ENCODE measurements at regions not wholly inside any gene's neighbourhood (a gene's known extent, or its start where the extent isn't known, plus 50 kb on each side); places are given as distances from the start of the nearest gene placed in this dataset.

DNA sequence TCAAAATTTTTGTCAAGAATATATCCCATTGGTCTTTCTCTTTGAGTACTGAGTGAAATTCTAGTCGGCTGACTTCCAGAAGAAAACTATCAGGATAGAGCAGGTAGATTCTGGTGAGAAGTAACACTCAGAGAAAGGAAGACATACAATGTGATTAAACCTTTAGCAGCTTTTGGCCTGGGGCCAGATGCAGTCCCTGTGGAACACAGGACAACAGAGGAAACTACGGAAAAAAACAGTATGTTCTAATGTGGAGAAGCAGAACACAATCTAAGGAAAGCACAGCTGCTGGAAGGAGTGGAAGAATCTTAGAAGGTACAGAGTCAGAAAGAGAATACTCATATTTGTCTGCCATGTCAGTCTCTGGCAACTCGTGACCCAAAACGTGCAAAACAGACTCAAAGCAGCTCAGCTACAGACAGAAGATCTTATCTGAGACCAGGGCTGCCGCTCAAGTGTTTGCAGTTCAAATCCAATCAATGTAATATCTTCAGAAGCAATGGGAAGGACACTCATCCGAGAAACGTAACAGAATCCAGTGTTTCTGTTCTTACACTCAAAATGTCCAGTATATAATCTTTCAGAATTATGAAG, 283.8 kb downstream of the MRPL39 start:
- Histone ChIP-seq H3K4me1 (ENCODE audit: control insufficient read depth in 2 of 2, insufficient read depth in 2 of 2, low read length in 2 of 2) (no peaks in the 10 kb centered on the region), H3K9ac (ENCODE audit: low read depth in 1 of 2, low read length in 2 of 2) (no peak overlapping the region), H3K9me3 (ENCODE audit: control insufficient read depth in 2 of 2, low read length in 2 of 2) (no peaks in the 10 kb centered on the region)

DNA sequence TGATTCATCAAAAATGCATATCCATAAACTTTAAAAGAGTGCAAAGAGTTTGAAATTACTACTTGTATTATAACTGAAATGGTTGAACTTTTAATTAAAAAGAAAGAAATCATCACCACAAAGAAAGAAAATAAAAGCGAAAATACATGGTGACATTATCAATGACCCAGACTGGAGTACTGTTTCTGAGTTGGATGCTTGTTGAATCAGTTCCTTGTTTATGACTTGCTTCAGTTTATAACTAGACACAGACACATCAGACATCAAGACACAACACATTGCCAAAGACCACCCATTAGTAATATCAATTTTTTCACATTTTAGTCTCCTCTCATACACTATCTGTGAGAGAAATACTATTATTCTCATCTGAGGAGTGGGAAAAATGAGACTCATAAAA, 293.0 kb downstream of the MRPL39 start:
- no peaks in the 10 kb centered on the region for H3K9me3 ChIP-seq (ENCODE audit: control insufficient read depth in 2 of 2, low read length in 2 of 2)
- H3K9ac ChIP-seq (ENCODE audit: low read depth in 1 of 2, low read length in 2 of 2), result no peak overlapping the region
- H3K27me3 ChIP-seq (ENCODE audit: control insufficient read depth in 2 of 2, insufficient read depth in 2 of 2, low read length in 2 of 2), result no peaks in the 10 kb centered on the region
- no peaks in the 10 kb centered on the region for H3K4me1 ChIP-seq (ENCODE audit: control insufficient read depth in 2 of 2, insufficient read depth in 2 of 2, low read length in 2 of 2)
- H3K4me3 ChIP-seq (ENCODE audit: low read length in 2 of 2), result no peak overlapping the region
- no peak overlapping the region for H3K27ac ChIP-seq (ENCODE audit: low read depth in 2 of 2, low read length in 2 of 2)
- H3K36me3 ChIP-seq (ENCODE audit: control insufficient read depth in 2 of 2, insufficient read depth in 2 of 2, low read length in 2 of 2), result no peaks in the 10 kb centered on the region

More for the DNA sequence above, 283.8 kb downstream of the MRPL39 start:
- Histone ChIP-seq H3K36me3 (ENCODE audit: control insufficient read depth in 2 of 2, insufficient read depth in 2 of 2, low read length in 2 of 2) (no peaks in the 10 kb centered on the region), H3K27ac (ENCODE audit: low read depth in 2 of 2, low read length in 2 of 2) (no peak overlapping the region), H3K27me3 (ENCODE audit: control insufficient read depth in 2 of 2, insufficient read depth in 2 of 2, low read length in 2 of 2) (no peaks in the 10 kb centered on the region), H3K4me3 (ENCODE audit: low read length in 2 of 2) (no peak overlapping the region)

DNA sequence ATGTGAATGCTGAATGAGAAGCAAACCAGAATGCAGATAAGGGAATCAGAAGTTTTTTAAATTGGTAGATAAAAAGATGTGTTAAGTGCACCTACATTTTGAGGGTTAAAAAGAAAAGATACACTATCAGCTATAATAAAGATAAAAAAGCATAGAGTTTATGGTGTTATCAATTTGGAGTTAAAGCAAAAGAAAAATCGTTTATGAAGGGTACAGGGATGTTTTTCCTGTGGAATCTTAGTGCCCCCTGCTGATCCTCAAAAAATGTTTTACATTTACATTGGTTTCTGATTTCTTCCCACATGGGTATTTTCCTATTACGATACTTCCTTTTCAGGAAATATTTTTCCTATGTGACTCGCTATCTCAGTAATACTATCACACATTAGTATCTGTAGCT, 293.5 kb downstream of the MRPL39 start:
- H3K4me1 ChIP-seq (ENCODE audit: control insufficient read depth in 2 of 2, insufficient read depth in 2 of 2, low read length in 2 of 2), result no peaks in the 10 kb centered on the region
- H3K36me3 ChIP-seq (ENCODE audit: control insufficient read depth in 2 of 2, insufficient read depth in 2 of 2, low read length in 2 of 2), result no peaks in the 10 kb centered on the region
- peaks cover 0 to 3% of the 10 kb centered on the region in 2 donors for H3K9me3 ChIP-seq (ENCODE audit: control insufficient read depth in 2 of 2, low read length in 2 of 2)
- H3K27ac ChIP-seq (ENCODE audit: low read depth in 2 of 2, low read length in 2 of 2), result no peak overlapping the region
- H3K27me3 ChIP-seq (ENCODE audit: control insufficient read depth in 2 of 2, insufficient read depth in 2 of 2, low read length in 2 of 2), result no peaks in the 10 kb centered on the region
- no peak overlapping the region for H3K9ac ChIP-seq (ENCODE audit: low read depth in 1 of 2, low read length in 2 of 2)
- no peak overlapping the region for H3K4me3 ChIP-seq (ENCODE audit: low read length in 2 of 2)

DNA sequence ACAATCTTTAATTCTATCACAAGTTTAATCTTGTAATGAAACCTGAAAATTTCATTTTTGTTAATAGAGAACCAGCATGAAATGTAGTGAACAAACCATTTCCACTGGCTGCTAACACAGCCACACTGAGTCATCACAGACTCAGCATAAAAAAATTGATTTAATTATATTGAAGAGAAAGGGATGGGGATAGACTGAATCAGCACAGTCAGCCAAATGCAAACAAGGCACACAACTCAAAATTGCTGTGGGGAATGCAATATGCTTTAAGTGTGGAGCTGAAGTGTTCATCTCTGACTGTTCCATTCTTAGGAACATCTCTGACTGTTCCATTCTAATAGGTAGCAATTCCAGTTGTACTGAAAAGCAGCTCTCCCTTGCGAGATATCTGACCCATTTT, 299.8 kb downstream of the MRPL39 start:
- peaks cover 0 to 7% of the 10 kb centered on the region in 2 donors for H3K9me3 ChIP-seq (ENCODE audit: control insufficient read depth in 2 of 2, low read length in 2 of 2)
- no peaks in the 10 kb centered on the region for H3K36me3 ChIP-seq (ENCODE audit: control insufficient read depth in 2 of 2, insufficient read depth in 2 of 2, low read length in 2 of 2)

DNA sequence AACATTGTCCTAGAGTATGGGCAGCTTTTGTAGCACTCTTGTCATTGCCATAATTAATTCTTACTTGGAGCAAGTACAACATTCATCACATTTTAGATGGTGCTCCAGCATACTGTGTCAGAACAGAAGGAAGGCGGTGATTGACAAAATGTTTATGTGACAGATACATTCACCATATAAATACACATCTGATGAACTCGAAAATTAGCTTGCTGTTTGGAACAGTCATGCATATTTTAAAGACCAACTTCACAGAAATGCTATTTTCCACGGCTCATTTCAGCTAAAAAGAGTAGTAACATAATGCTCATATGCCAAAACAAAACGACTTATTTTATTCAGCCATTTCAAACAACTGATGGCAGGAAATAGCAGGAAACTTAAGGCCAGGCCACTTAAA, 302.7 kb downstream of the MRPL39 start:
- H3K27me3 ChIP-seq (ENCODE audit: control insufficient read depth in 2 of 2, insufficient read depth in 2 of 2, low read length in 2 of 2), result no peaks in the 10 kb centered on the region
- peaks cover 0 to 7% of the 10 kb centered on the region in 2 donors for H3K9me3 ChIP-seq (ENCODE audit: control insufficient read depth in 2 of 2, low read length in 2 of 2)
- no peaks in the 10 kb centered on the region for H3K36me3 ChIP-seq (ENCODE audit: control insufficient read depth in 2 of 2, insufficient read depth in 2 of 2, low read length in 2 of 2)
- H3K4me3 ChIP-seq (ENCODE audit: low read length in 2 of 2), result no peak overlapping the region
- no peak overlapping the region for H3K27ac ChIP-seq (ENCODE audit: low read depth in 2 of 2, low read length in 2 of 2)
- no peak overlapping the region for H3K9ac ChIP-seq (ENCODE audit: low read depth in 1 of 2, low read length in 2 of 2)
- H3K4me1 ChIP-seq (ENCODE audit: control insufficient read depth in 2 of 2, insufficient read depth in 2 of 2, low read length in 2 of 2), result no peaks in the 10 kb centered on the region

More for the DNA sequence above, 299.8 kb downstream of the MRPL39 start:
- Histone ChIP-seq H3K9ac (ENCODE audit: low read depth in 1 of 2, low read length in 2 of 2) (no peak overlapping the region), H3K27ac (ENCODE audit: low read depth in 2 of 2, low read length in 2 of 2) (no peak overlapping the region), H3K4me1 (ENCODE audit: control insufficient read depth in 2 of 2, insufficient read depth in 2 of 2, low read length in 2 of 2) (no peaks in the 10 kb centered on the region), H3K4me3 (ENCODE audit: low read length in 2 of 2) (no peak overlapping the region), H3K27me3 (ENCODE audit: control insufficient read depth in 2 of 2, insufficient read depth in 2 of 2, low read length in 2 of 2) (no peaks in the 10 kb centered on the region)

DNA sequence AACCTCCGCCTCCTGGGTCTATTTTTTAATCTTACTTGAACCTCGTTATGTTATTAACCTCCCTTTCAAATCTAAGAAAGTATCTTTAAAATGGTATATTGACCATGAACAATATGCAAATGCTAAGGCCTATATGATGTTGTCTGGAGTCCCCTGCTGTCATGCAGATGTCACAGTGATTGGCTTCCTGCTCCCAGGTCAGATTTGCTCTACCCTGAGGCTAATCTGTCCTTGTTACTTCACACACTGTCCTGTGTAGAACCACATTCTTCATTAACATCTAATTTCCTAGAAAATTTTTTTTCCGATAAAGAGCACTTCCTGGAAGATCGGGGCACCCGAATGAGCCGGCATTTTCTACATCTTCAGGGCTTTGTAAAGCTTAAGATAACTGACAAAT, 306.6 kb downstream of the MRPL39 start:
- H3K36me3 ChIP-seq (ENCODE audit: control insufficient read depth in 2 of 2, insufficient read depth in 2 of 2, low read length in 2 of 2), result no peaks in the 10 kb centered on the region
- H3K27ac ChIP-seq (ENCODE audit: low read depth in 2 of 2, low read length in 2 of 2), result no peak overlapping the region
- H3K4me3 ChIP-seq (ENCODE audit: low read length in 2 of 2), result no peak overlapping the region
- no peak overlapping the region for H3K9ac ChIP-seq (ENCODE audit: low read depth in 1 of 2, low read length in 2 of 2)
- no peaks in the 10 kb centered on the region for H3K4me1 ChIP-seq (ENCODE audit: control insufficient read depth in 2 of 2, insufficient read depth in 2 of 2, low read length in 2 of 2)
- H3K9me3 ChIP-seq (ENCODE audit: control insufficient read depth in 2 of 2, low read length in 2 of 2), result peaks cover 0 to 5% of the 10 kb centered on the region in 2 donors
- no peaks in the 10 kb centered on the region for H3K27me3 ChIP-seq (ENCODE audit: control insufficient read depth in 2 of 2, insufficient read depth in 2 of 2, low read length in 2 of 2)

DNA sequence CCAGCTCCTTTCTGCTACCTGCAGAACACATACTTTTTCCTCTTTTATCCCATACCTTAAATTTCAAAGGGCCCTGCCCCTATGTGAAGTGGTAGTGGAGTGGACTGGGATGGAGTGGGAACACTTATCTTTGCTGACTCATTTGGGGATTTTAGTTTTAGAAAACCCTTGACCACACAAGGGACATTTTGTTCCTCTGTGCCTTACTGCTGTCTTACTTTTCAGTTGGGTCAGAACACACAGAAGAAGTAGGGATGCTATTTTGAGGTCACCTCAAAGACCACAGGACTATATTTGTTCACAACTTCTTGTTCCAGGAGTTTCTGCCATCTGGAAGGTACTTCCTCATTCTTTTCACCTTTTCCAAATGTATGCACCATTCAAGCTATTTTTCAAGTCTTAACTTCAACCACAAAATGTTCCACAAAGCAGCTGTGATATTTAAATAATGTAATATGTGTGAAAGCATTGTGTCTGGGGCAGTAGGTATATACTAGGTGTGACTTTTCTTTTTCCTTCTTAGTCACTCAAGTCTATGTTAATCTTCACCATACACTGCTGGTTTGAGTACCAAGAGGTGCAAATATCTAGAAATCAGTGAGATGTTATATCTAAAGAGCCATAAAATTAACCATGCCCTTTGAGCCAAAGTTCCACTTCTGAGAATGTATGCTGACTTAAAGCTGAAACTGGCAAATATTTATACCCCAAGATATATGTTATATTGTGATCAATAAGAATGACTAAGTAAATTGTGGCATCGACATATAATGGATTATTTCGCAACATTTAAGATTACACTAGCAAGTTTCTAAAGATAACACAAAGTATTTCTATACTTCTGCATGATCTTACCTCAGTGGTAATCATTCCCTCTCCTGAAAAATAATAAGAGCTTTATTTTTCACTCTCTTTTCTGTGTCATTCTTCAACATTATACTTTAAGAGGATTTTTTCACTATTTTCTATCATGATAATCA, 308.5 kb downstream of the MRPL39 start:
- H3K9ac ChIP-seq (ENCODE audit: low read depth in 1 of 2, low read length in 2 of 2), result no peak overlapping the region
- no peaks in the 10 kb centered on the region for H3K27me3 ChIP-seq (ENCODE audit: control insufficient read depth in 2 of 2, insufficient read depth in 2 of 2, low read length in 2 of 2)
- H3K9me3 ChIP-seq (ENCODE audit: control insufficient read depth in 2 of 2, low read length in 2 of 2), result peaks cover 0 to 5% of the 10 kb centered on the region in 2 donors
- H3K36me3 ChIP-seq (ENCODE audit: control insufficient read depth in 2 of 2, insufficient read depth in 2 of 2, low read length in 2 of 2), result no peaks in the 10 kb centered on the region
- H3K4me3 ChIP-seq (ENCODE audit: low read length in 2 of 2), result no peak overlapping the region
- no peaks in the 10 kb centered on the region for H3K4me1 ChIP-seq (ENCODE audit: control insufficient read depth in 2 of 2, insufficient read depth in 2 of 2, low read length in 2 of 2)
- H3K27ac ChIP-seq (ENCODE audit: low read depth in 2 of 2, low read length in 2 of 2), result peak overlapping the region in 1 of 2 donors; percentile 18

DNA sequence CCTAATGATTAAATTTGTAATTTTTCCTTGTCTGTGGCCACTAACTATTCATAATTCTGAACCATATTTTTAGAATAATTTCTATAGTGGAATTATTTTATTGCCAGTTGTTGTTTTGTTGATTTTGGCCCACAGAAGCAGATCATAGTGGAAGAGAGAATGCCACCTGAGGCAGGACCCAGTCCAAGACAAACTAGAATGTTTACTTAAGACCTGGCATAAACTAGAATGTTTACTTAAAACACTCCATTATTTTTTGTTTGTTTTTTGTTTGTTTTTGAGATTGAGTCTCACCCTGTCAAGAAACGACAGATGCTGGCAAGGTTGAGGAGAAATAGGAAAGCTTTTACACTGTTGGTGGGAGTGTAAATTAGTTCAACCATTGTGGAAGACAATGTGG, 310.2 kb downstream of the MRPL39 start:
- Histone ChIP-seq H3K9ac (ENCODE audit: low read depth in 1 of 2, low read length in 2 of 2) (no peak overlapping the region), H3K36me3 (ENCODE audit: control insufficient read depth in 2 of 2, insufficient read depth in 2 of 2, low read length in 2 of 2) (no peaks in the 10 kb centered on the region), H3K4me1 (ENCODE audit: control insufficient read depth in 2 of 2, insufficient read depth in 2 of 2, low read length in 2 of 2) (no peaks in the 10 kb centered on the region), H3K27me3 (ENCODE audit: control insufficient read depth in 2 of 2, insufficient read depth in 2 of 2, low read length in 2 of 2) (no peaks in the 10 kb centered on the region), H3K27ac (ENCODE audit: low read depth in 2 of 2, low read length in 2 of 2) (no peak overlapping the region), H3K9me3 (ENCODE audit: control insufficient read depth in 2 of 2, low read length in 2 of 2) (peaks cover 0 to 5% of the 10 kb centered on the region in 2 donors), H3K4me3 (ENCODE audit: low read length in 2 of 2) (no peak overlapping the region)

DNA sequence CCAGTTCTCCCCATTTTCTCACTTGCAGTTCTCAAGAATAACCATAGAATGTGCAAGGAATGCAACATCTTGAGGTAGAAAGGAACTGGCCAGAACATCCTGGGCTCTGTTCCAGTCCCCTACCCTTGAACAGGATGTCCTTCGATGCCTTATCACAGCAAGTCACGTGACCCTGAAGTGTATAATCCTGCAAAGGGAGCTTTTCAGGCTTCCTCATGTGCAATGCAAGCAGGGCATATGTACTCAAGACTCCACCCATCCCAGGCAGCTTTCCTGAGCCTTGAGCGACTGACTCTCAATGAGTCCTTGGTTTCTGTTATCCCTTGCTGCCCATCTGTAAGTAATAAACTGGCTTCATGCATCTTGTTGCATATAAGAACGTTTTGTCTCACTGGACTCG, 311.0 kb downstream of the MRPL39 start:
- Histone ChIP-seq H3K4me3 (ENCODE audit: low read length in 2 of 2) (no peak overlapping the region), H3K27ac (ENCODE audit: low read depth in 2 of 2, low read length in 2 of 2) (no peak overlapping the region), H3K9me3 (ENCODE audit: control insufficient read depth in 2 of 2, low read length in 2 of 2) (peaks cover 0 to 5% of the 10 kb centered on the region in 2 donors), H3K4me1 (ENCODE audit: control insufficient read depth in 2 of 2, insufficient read depth in 2 of 2, low read length in 2 of 2) (no peaks in the 10 kb centered on the region), H3K9ac (ENCODE audit: low read depth in 1 of 2, low read length in 2 of 2) (no peak overlapping the region), H3K36me3 (ENCODE audit: control insufficient read depth in 2 of 2, insufficient read depth in 2 of 2, low read length in 2 of 2) (no peaks in the 10 kb centered on the region), H3K27me3 (ENCODE audit: control insufficient read depth in 2 of 2, insufficient read depth in 2 of 2, low read length in 2 of 2) (no peaks in the 10 kb centered on the region)

DNA sequence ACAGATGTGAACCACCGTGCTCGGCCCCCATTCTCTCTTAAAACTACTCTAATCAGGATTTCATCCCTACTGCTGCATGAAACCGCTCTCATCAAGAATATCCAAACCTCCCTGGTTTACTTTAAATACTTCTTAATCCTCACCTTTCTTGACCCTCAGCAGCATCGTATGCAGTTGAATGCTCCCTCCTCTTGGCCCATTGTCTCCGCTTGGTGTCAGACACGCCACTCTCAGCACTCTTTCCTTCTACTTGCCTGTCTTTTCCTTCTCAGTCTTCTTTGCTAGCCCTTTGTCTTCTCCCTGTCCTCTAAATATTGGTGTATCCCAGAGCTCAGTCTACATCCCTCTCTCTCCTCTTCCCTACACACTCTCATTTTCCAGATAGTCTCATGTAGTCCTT, 314.9 kb downstream of the MRPL39 start:
- Histone ChIP-seq H3K36me3 (ENCODE audit: control insufficient read depth in 2 of 2, insufficient read depth in 2 of 2, low read length in 2 of 2) (no peaks in the 10 kb centered on the region), H3K9me3 (ENCODE audit: control insufficient read depth in 2 of 2, low read length in 2 of 2) (peaks cover 0 to 5% of the 10 kb centered on the region in 2 donors), H3K27me3 (ENCODE audit: control insufficient read depth in 2 of 2, insufficient read depth in 2 of 2, low read length in 2 of 2) (no peaks in the 10 kb centered on the region), H3K4me1 (ENCODE audit: control insufficient read depth in 2 of 2, insufficient read depth in 2 of 2, low read length in 2 of 2) (no peaks in the 10 kb centered on the region), H3K4me3 (ENCODE audit: low read length in 2 of 2) (no peak overlapping the region), H3K9ac (ENCODE audit: low read depth in 1 of 2, low read length in 2 of 2) (no peak overlapping the region), H3K27ac (ENCODE audit: low read depth in 2 of 2, low read length in 2 of 2) (no peak overlapping the region)
